K562 (cell line): ENCODE measurements at regions not wholly inside any gene's neighbourhood (a gene's known extent, or its start where the extent isn't known, plus 50 kb on each side); places are given as distances from the start of the nearest gene placed in this dataset.

Experiments used
- ATAC-seq: fragments of 200-7000 bp; cut with Tn5 transposase; 3 replicates; pipeline ENCODE4 v1.9.1; 2020; ENCODE audit warnings: moderate library complexity
- BruUV-seq: library from RNA; stranded (reverse); fragments of 400-500 nt; replicated peaks from 2 replicates; lab custom pipeline; 2021; lab: Mats Ljungman, UMichigan
- CTCF ChIA-PET: fragments of 300-600 bp; formaldehyde crosslinking; extraction: SDS; loops from one replicate; lab custom pipeline; 2021; ENCODE audit warnings: low intra/inter-chr PET ratio; lab: Yijun Ruan, JAX
- POLR2A ChIA-PET: fragments of 300-600, 350-650 bp; sonication (Branson Sonifier 250); formaldehyde crosslinking; extraction: SDS; loops from one replicate; lab custom pipeline; 2021; ENCODE audit warnings: antibody characterized with exemption, inconsistent platforms; lab: Yijun Ruan, JAX
- DNase-seq, 4 experiments: peaks; one replicate each; pipeline versions ENCODE4 v3.0.0 to v3.0.0-alpha.2; 2011 to 2018; ENCODE audit warnings: low spot score in 3 of 4, mixed read lengths in 3 of 4; ENCODE audit errors: extremely low read depth in 1 of 4
- FAIRE-seq: peaks from 2 replicates; lab custom pipeline; 2011; peaks lifted over from hg19 to GRCh38; lab: Jason Lieb, UNC
- H2AFZ ChIP-seq: 2 replicates; pipeline ENCODE4 v1.6.0; 2011; ENCODE audit warnings: low read depth, low read length, control low read depth, inconsistent platforms
- H3K27ac ChIP-seq: fragments of 200-600 bp; 3 replicates; pipeline ENCODE4 v1.8.0; 2011; ENCODE audit warnings: low read depth, mild to moderate bottlenecking, control low read depth, inconsistent platforms, low read length, moderate library complexity, mixed read lengths; ENCODE audit errors: extremely low read depth
- H3K27me3 ChIP-seq, 2 experiments: fragments of 300-600 bp in 1 of 2; 2 replicates in 1 of 2; 3 replicates in 1 of 2; pipeline versions ENCODE4 v1.6.0 to v1.8.0; 2011; ENCODE audit warnings: inconsistent platforms in 2 of 2, low read length in 2 of 2, mild to moderate bottlenecking in 1 of 2, mixed read lengths in 1 of 2, moderate library complexity in 1 of 2; ENCODE audit not compliant: control insufficient read depth in 2 of 2, insufficient read depth in 2 of 2
- H3K36me3 ChIP-seq: fragments of 300-600 bp; 3 replicates; pipeline ENCODE4 v1.8.0; 2011; ENCODE audit warnings: mild to moderate bottlenecking, low read length, inconsistent platforms; ENCODE audit not compliant: control insufficient read depth, insufficient read depth
- H3K4me1 ChIP-seq, 2 experiments: fragments of 200-600 bp in 1 of 2; replicated peaks in 1 of 2; 2 replicates in 1 of 2; 3 replicates in 1 of 2; pipeline versions ENCODE4 v1.5.1 to v1.8.0; 2011; ENCODE audit warnings: inconsistent platforms in 2 of 2, low read length in 2 of 2, mild to moderate bottlenecking in 1 of 2, mixed read lengths in 1 of 2, moderate library complexity in 1 of 2; ENCODE audit not compliant: control insufficient read depth in 2 of 2, insufficient read depth in 2 of 2
- H3K4me2 ChIP-seq: 2 replicates; pipeline ENCODE4 v1.6.1; 2011; ENCODE audit warnings: low read length, control low read depth, inconsistent platforms, mixed read lengths; ENCODE audit not compliant: insufficient read depth
- H3K4me3 ChIP-seq: fragments of 200-600 bp; sonication (generic), shearing (Covaris generic); 2 replicates; pipeline ENCODE4 v1.5.1; 2016; ENCODE audit warnings: control low read depth, inconsistent platforms
- H3K79me2 ChIP-seq: fragments of 200-600 bp; 3 replicates; pipeline ENCODE4 v1.8.0; 2011; ENCODE audit warnings: low read length, inconsistent platforms; ENCODE audit not compliant: control insufficient read depth, insufficient read depth
- H3K9ac ChIP-seq, 2 experiments: 2 replicates each; pipeline versions ENCODE4 v1.6.0 to v1.6.1; 2011; ENCODE audit warnings: low read depth in 2 of 2, low read length in 2 of 2, control low read depth in 1 of 2, inconsistent platforms in 1 of 2, mild to moderate bottlenecking in 1 of 2, mixed read lengths in 1 of 2; ENCODE audit not compliant: insufficient read depth in 1 of 2
- H3K9me1 ChIP-seq: one replicate; pipeline ENCODE4 v1.6.0; 2011; ENCODE audit warnings: inconsistent platforms, mild to moderate bottlenecking, low read length, moderate library complexity; ENCODE audit not compliant: control insufficient read depth, insufficient read depth
- H3K9me3 ChIP-seq: replicated peaks from 2 replicates; pipeline ENCODE4 v1.5.1; 2011; ENCODE audit warnings: low read depth, low read length, inconsistent platforms; ENCODE audit not compliant: control insufficient read depth, insufficient read depth
- H4K20me1 ChIP-seq: replicated peaks from 2 replicates; pipeline ENCODE4 v1.6.1; 2011; ENCODE audit warnings: low read length, inconsistent platforms, mixed read lengths; ENCODE audit not compliant: control insufficient read depth, insufficient read depth
- BHLHE40 ChIP-seq: IDR thresholded peaks from 2 replicates; pipeline ENCODE4 v1.6.1; 2011; ENCODE audit warnings: low read length, improper control_type of control experiment
- CCAR2 ChIP-seq: fragments of 200-400 bp; formaldehyde crosslinking; IDR thresholded peaks from 2 replicates; pipeline ENCODE4 v1.6.1; 2017; ENCODE audit warnings: mild to moderate bottlenecking, low read depth, low read length
- CEBPB ChIP-seq: fragments of 450-650 bp; IDR thresholded peaks from 2 replicates; pipeline ENCODE4 v1.6.1; 2016; ENCODE audit warnings: missing genetic modification characterization, missing compliant biosample characterization
- CHCHD3 ChIP-seq: fragments of 250-450 bp; sonication (Bioruptor Pico); IDR thresholded peaks from 2 replicates; pipeline ENCODE4 v2.1.2; 2022; ENCODE audit warnings: mild to moderate bottlenecking
- EGR1 ChIP-seq: fragments of 450-650 bp; conservative IDR thresholded peaks from 2 replicates; pipeline ENCODE4 v1.6.1; 2017; ENCODE audit warnings: mild to moderate bottlenecking
- FOSL1 ChIP-seq: fragments of 200-800 bp; sonication (Bioruptor generic); conservative IDR thresholded peaks from 2 replicates; pipeline ENCODE4 v1.6.1; 2016; ENCODE audit warnings: missing genetic modification characterization, missing compliant biosample characterization
- ILF3 ChIP-seq: fragments of 450-650 bp; IDR thresholded peaks from 2 replicates; pipeline ENCODE4 v1.6.1; 2018; ENCODE audit warnings: antibody characterized with exemption, mild to moderate bottlenecking, moderate library complexity, borderline replicate concordance
- KLF6 ChIP-seq: fragments of 250-450 bp; sonication (Bioruptor Pico); IDR thresholded peaks from 2 replicates; pipeline ENCODE4 v1.4.0; 2020; ENCODE audit warnings: mild to moderate bottlenecking, moderate library complexity, borderline replicate concordance
- LCOR ChIP-seq: sonication (generic); formaldehyde crosslinking; IDR thresholded peaks from 2 replicates; pipeline ENCODE4 v1.8.0; 2022; ENCODE audit warnings: mild to moderate bottlenecking, missing genetic modification reagents
- LEF1 ChIP-seq: fragments of 450-650 bp; IDR thresholded peaks from 2 replicates; pipeline ENCODE4 v1.6.1; 2016; ENCODE audit warnings: mild to moderate bottlenecking
- NRF1 ChIP-seq, 2 experiments: fragments of 450-650 bp; IDR thresholded peaks in 1 of 2; conservative IDR thresholded peaks in 1 of 2; 2 replicates each; pipeline ENCODE4 v1.6.1; 2014; ENCODE audit warnings: mild to moderate bottlenecking in 2 of 2
- POLR2B ChIP-seq: fragments of 450-650 bp; IDR thresholded peaks from 2 replicates; pipeline ENCODE4 v1.6.1; 2018; ENCODE audit warnings: low read depth; ENCODE audit not compliant: partially characterized antibody
- RNF2 ChIP-seq: sonication (generic); IDR thresholded peaks from 2 replicates; pipeline ENCODE4 v1.6.1; 2016
- SOX6 ChIP-seq: fragments of 450-650 bp; IDR thresholded peaks from 2 replicates; pipeline ENCODE4 v1.6.1; 2014; ENCODE audit warnings: mild to moderate bottlenecking
- ZNF134 ChIP-seq: fragments of 250-450 bp; sonication (Bioruptor Pico); conservative IDR thresholded peaks from 2 replicates; pipeline ENCODE4 v1.4.0; 2020
- ZNF584 ChIP-seq: fragments of 200-800 bp; sonication (Bioruptor generic); IDR thresholded peaks from 2 replicates; pipeline ENCODE4 v1.6.1; 2016; ENCODE audit warnings: low read depth, mild to moderate bottlenecking, missing genetic modification characterization, missing compliant biosample characterization
- WGBS: fragments of 100-300 bp; shearing (Covaris generic); methylation state at CpG from one replicate; pipeline ENCODE4 v1.1.6; 2016; ENCODE audit warnings: low coverage, mixed read lengths; ENCODE audit not compliant: insufficient coverage; ENCODE audit errors: missing lambda C conversion rate; 5-methylcytosine and 5-hydroxymethylcytosine counted together
- in situ Hi-C: fragments of 300-500 bp; cut with MboI; formaldehyde crosslinking; loops from 4 replicates; pipeline ENCODE4 v1.15.0; 2018; ENCODE audit warnings: inconsistent platforms, mixed read lengths
- intact Hi-C: fragments of 100-400 bp; cut with micrococcal nuclease; formaldehyde crosslinking; loops from 2 replicates; pipeline ENCODE4 v1.14.2; 2022
- TF ChIP-seq, protein P1 (sequence below): sonication (generic); formaldehyde crosslinking; IDR thresholded peaks from 2 replicates; pipeline ENCODE4 v1.8.0; 2022; ENCODE audit warnings: missing genetic modification reagents, mild to moderate bottlenecking, moderate library complexity, borderline replicate concordance

DNA sequence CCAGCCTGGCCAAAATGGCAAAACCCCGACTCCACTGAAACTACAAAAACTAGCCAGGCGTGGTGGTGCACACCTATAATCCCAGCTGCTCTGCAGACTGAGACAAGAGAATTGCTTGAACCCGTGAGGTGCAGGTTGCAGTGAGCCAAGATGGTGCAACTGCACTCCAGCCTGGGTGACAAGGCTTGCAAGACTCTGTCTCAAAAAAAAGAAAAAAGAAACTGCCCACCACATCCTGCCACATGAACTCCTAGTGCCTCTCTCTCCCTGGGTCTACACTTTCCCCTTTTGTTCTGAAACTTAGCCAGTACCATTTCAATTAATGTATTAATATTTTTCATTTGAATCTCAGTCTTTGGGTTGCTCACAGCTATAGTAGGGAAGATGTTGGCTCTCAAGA lies 192.2 kb upstream of the MME start:
- no peak for ATAC-seq
- intact Hi-C loops: no loop called here
- no peak for FAIRE-seq
- Histone ChIP-seq H3K4me2 (no peak overlapping the region), H3K9me1 (no peaks in the 10 kb centered on the region), H3K27me3 (no peaks in the 10 kb centered on the region), H3K36me3 (no peaks in the 10 kb centered on the region), H3K9me3 (no peaks in the 10 kb centered on the region), H3K4me3 (no peak overlapping the region), H3K9ac (no peak overlapping the region), H4K20me1 (no peaks in the 10 kb centered on the region), H3K79me2 (no peaks in the 10 kb centered on the region), H2AFZ (no peak overlapping the region), H3K27ac (no peak overlapping the region), H3K4me1 (peaks cover 0 to 5% of the 10 kb centered on the region in 2 experiments; a peak in 1 of 5 replicates)
- in situ Hi-C loops: no loop called here
- no peak for DNase-seq
- TF ChIP-seq BHLHE40 (no peak), CHCHD3 (CRISPR knock-in tag) (no peak), ZNF584 (CRISPR knock-in tag) (no peak), EGR1 (no peak), CCAR2 (no peak), RNF2 (no peak), SOX6 (no peak), ILF3 (no peak), LEF1 (no peak), FOSL1 (tag) (no peak), LCOR (CRISPR knock-in tag) (no peak), KLF6 (CRISPR knock-in tag) (no peak), POLR2B (no peak), NRF1 (conservative IDR thresholded peaks at IDR 0.05 in 1 of 2, IDR thresholded peaks at IDR 0.05 in 1 of 2) (no peak), ZNF134 (CRISPR knock-in tag) (no peak), CEBPB (tag) (no peak)
- TF ChIP-seq, protein P1, sequence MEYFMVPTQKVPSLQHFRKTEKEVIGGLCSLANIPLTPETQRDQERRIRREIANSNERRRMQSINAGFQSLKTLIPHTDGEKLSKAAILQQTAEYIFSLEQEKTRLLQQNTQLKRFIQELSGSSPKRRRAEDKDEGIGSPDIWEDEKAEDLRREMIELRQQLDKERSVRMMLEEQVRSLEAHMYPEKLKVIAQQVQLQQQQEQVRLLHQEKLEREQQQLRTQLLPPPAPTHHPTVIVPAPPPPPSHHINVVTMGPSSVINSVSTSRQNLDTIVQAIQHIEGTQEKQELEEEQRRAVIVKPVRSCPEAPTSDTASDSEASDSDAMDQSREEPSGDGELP (CRISPR knock-in tag): no peak
- CTCF ChIA-PET: no interaction called here
- BruUV-seq: no TSS peak
- POLR2A ChIA-PET: no interaction called here
- WGBS: 16% methylated on average over 2 of the region's 3 CpGs
